NCI-H2081 (cell line): ENCODE measurements at regions not wholly inside any gene's neighbourhood (a gene's known extent, or its start where the extent isn't known, plus 50 kb on each side); places are given as distances from the start of the nearest gene placed in this dataset.
A peak's percentile ranks its signal among the peaks of the same experiment; 100 is the strongest.
"Not testable (repeated sequence)": the region's sequence is repeated elsewhere in the genome, so short reads cannot be mapped to it uniquely, and the experiment has no call there.

Source experiments
- DNase-seq, 2 experiments: peaks; one replicate each; lab custom pipeline; 2025; lab: John Stamatoyannopoulos, UW

- no peak for DNase-seq
Observed at GRCh38 chr12:84054811-84055210, 857.8 kb downstream of the SLC6A15 start.

- DNase-seq, result no peak
Observed at GRCh38 chr12:84047881-84048280, 864.7 kb downstream of the SLC6A15 start.

DNA sequence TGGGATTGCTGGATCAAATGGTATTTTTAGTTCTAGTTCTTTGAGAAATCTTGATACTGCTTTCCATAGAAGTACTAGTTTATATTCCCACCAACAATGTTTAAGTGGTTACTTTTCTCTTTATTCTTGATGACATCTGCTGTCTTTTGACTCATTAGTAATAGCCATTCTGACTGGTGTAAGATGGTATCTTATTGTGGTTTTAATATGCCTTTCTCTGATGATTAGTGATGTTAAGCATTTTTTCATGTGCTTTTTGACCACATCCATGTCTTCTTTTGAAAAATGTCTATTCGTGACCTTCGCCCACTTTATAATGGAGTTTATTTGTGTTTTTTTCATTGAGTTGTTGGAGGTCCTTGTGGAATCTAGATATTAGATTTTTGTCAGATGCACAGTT lies 865.7 kb downstream of the SLC6A15 start:
- DNase-seq, result no peak

GRCh38 chr12:84043355-84043754 lies 869.2 kb downstream of the SLC6A15 start:
- no peak for DNase-seq

DNA sequence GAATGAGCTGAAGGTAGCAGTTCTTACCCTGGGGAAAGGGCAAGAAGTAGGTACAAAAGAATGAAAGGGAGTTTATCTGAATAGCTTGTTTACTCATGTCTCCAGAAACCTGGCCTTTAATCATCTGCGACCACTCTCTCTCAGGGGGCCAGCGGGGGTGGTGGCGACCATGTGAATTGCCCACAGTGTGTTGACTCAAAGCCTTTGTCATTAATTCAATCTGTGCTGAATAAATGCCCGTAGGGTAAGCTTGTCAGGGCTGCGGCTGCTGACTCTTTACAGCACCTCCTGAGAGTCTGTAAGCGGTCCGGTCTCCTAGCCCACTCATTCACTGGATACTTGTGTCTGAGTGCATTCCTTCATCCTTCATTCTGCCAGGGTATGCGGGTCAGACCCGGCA lies 874.4 kb downstream of the SLC6A15 start:
- no peak for DNase-seq

- DNase-seq, result no peak
Observed at GRCh38 chr12:84036912-84037311, 875.7 kb downstream of the SLC6A15 start.

- DNase-seq, result no peak
Observed at GRCh38 chr12:84035766-84036165, 876.8 kb downstream of the SLC6A15 start.

DNA sequence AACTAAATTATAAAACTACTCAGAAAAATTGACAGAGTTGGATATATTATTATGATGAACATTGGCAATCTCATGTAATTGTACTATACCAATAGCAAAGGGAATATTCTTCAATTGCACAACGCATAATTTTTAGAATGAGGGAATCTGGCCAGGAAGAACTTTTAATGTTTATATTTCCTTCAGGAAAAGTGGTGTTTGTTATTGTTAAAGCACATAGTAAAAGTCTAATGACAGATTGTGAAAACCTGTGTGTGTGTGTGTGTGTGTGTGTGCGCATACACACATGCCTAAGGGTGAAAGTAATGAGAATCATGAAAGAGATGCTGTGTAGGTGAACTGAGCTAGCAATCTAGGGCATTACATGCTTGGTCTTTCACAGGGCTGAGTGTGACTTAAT lies 877.7 kb downstream of the SLC6A15 start:
- no peak for DNase-seq

GRCh38 chr12:84033162-84033561 lies 879.4 kb downstream of the SLC6A15 start:
- DNase-seq, result no peak

DNA sequence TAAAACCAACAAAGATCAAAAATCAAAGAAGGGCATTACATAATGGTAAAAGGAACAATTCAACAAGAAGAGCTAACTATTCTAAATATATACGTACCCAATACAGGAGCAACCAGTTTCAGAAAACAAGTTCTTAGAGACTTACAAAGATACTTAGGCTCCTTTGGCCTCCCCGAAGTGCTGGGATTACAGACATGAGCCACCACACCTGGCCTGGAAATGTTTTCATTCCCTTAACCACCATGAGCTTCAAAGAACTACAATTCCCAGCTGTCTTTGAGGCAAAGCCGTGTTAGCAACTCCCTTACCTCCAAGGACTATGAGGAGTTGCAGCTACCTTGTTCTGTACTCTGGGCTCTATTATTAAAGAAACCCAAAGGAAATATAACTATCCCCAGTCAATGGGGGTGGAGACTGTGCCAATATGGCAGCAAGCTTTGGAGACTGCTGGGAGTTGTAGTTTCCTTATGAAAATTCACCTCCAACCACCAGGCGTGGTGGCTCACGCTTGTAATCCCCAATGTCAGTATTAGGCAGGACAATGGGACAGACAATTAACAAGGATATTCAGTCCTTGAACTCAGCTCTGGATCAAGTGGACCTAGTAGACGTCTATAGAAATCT lies 893.9 kb downstream of the SLC6A15 start:
- DNase-seq, result not testable (repeated sequence)

- no peak for DNase-seq
Observed at GRCh38 chr12:84016956-84017355, 895.6 kb downstream of the SLC6A15 start.

- no peak for DNase-seq
Observed at GRCh38 chr12:83997423-83997822, 915.2 kb downstream of the SLC6A15 start.

- DNase-seq, result no peak
Observed at GRCh38 chr12:83996671-83997070, 915.9 kb downstream of the SLC6A15 start.

GRCh38 chr12:83985084-83985483 lies 927.5 kb downstream of the SLC6A15 start:
- no peak for DNase-seq

DNA sequence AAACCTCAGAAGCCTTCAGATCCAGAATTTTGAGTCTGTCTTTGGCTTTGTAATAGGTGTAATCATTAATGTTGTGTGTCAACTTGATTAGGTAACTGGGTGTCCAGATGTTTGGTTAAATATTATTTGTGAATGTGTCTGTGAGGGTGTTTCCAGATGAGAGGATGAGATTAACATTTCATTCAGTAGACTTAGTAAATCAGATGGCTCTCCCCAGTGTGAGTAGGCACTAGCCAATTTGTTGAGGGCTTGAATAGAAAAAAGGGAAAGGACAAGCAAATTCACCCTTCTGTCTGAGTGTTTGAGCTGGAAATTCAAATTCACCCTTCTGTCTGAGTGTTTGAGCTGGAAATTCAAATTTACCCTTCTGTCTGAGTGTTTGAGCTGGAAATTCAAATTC lies 932.2 kb downstream of the SLC6A15 start:
- no peak for DNase-seq

- no peak for DNase-seq
Observed at GRCh38 chr12:83979785-83980184, 932.8 kb downstream of the SLC6A15 start.

GRCh38 chr12:83971781-83972180 lies 940.8 kb downstream of the SLC6A15 start:
- no peak for DNase-seq

DNA sequence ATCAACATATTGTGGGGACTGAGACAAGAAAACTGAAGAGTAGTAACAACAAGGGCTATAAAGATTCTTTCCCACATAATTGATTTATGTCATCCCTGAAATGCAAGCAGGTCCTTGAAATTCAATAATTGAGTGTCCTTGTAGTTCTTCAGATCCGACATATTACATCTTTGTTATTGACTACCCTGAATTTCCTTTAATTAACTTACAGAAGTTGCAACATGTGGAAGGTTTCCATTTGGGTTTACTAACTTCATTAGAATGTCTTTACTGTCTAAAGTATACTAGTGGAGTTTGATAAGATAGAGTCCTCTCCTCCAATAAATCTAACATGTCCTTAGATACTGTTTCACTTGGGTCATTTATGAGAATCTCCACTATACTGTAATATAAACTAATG lies 951.8 kb downstream of the SLC6A15 start:
- no peak for DNase-seq

- no peak for DNase-seq
Observed at GRCh38 chr12:83958997-83959396, 953.6 kb downstream of the SLC6A15 start.

- DNase-seq, result no peak
Observed at GRCh38 chr12:83954956-83955601, 957.5 kb downstream of the SLC6A15 start.

DNA sequence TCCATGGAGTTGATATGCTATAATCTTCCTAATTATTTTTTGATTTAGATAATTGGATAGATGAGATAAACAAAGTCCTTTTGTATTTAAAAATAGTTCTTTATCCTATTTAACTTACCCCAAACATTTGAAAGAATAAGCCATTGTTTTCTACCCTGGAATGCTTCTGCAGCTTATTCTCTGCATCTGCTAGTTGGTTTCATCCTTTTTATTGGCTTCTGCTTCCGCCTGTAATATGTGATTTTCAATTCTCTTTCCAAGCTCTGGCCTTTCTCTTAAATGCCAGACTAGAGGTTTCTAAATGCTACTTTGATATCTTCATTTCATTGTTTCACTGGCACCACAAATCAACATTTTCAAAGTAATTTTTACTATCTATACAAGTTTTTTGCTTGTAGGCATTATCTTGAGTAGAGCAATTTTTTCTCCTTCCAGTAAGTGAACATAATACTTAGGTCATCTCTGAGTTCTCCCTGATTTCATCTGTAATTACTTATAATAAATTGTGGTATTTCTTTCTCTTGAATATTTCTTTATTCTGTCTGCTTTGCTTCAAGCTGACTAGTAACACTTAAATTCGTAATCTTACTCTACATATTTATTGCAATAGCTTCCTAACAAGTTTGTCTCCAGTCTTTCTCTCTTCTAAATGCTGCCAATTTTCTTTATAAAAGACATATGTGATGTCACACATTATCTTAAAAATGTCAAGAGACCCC lies 958.4 kb downstream of the SLC6A15 start:
- DNase-seq, result no peak

DNA sequence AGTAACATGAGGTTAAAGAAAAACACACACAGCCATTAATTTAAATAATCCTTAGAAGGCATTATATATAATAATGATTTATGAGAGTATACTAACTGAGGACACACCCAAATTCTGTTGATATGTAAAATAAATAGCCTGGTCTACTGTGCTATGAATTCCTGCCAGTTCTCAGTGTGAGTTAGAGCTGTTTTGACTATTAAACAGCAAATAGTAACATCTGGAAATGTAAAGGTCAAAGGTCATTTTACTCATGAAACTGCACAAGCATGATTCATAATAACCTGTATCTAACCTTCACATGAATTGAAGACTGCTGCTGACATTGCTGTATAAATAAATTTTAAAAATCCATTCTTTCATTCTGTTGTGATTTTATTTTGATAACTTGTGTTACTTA lies 966.7 kb downstream of the SLC6A15 start:
- DNase-seq, result peak in 1 of 2 experiments; percentile 1

GRCh38 chr12:83939718-83940117 lies 972.9 kb downstream of the SLC6A15 start:
- DNase-seq, result no peak
